ENCODE measurements at regions not wholly inside any gene's neighbourhood (a gene's known extent, or its start where the extent isn't known, plus 50 kb on each side); places are given as distances from the start of the nearest gene placed in this dataset.
A peak's percentile ranks its signal among the peaks of the same experiment; 100 is the strongest.

DNA sequence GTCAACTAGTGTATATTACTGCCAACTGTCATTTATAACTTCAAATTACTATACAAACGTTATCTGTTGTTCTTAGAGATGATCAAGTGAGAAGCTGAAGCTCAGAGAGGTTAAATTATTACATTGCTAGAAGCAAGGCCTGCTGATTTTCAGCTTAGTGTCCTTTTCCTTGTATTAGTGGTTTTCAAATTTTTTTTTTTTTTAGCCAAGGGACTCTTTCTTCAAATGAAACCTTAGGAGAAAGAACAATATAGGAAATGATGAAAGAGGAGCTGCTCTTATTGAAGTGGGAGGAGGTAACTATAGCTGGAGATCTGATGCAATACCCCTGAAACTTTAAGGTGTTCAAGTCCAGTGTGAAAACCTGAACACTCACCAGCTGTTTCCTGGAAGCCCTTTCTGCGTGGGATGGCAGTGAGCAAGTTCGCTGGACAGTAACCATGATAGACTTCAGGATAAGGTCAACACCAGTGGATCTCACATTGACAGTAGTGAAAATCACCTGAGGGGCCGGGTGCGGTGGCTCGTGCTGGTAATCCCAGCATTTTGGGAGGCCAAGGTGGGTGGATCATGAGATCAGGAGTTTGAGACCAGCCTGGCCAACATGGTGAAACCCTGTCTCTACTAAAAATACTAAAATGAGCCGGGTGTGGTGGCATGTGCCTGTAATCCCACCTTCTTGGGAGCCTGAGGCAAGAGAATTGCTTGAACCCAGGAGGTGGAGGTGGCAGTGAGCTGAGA is 376.2 kb downstream of the EDEM1 start (continued):
- TF ChIP-seq CBFB (CRISPR knock-in tag; IDR thresholded peaks at IDR 0.05): no peak
- TF ChIP-seq GATA2 (CRISPR knock-in tag; IDR thresholded peaks at IDR 0.05): no peak
- peak; percentile 97 for TF ChIP-seq ZSCAN32 (CRISPR knock-in tag; IDR thresholded peaks at IDR 0.05)
- TF ChIP-seq FUS (optimal IDR thresholded peaks at IDR 0.05; ENCODE audit: low read depth, low read length): no peak
- TF ChIP-seq, protein P1, sequence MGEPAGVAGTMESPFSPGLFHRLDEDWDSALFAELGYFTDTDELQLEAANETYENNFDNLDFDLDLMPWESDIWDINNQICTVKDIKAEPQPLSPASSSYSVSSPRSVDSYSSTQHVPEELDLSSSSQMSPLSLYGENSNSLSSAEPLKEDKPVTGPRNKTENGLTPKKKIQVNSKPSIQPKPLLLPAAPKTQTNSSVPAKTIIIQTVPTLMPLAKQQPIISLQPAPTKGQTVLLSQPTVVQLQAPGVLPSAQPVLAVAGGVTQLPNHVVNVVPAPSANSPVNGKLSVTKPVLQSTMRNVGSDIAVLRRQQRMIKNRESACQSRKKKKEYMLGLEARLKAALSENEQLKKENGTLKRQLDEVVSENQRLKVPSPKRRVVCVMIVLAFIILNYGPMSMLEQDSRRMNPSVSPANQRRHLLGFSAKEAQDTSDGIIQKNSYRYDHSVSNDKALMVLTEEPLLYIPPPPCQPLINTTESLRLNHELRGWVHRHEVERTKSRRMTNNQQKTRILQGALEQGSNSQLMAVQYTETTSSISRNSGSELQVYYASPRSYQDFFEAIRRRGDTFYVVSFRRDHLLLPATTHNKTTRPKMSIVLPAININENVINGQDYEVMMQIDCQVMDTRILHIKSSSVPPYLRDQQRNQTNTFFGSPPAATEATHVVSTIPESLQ (CRISPR knock-in tag; IDR thresholded peaks at IDR 0.05): peak; percentile 63; the same call in 1 of the 2 replicates
- TF ChIP-seq ZNF140 (CRISPR knock-in tag; IDR thresholded peaks at IDR 0.05): no peak
- TF ChIP-seq, protein P2, sequence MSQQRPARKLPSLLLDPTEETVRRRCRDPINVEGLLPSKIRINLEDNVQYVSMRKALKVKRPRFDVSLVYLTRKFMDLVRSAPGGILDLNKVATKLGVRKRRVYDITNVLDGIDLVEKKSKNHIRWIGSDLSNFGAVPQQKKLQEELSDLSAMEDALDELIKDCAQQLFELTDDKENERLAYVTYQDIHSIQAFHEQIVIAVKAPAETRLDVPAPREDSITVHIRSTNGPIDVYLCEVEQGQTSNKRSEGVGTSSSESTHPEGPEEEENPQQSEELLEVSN (IDR thresholded peaks at IDR 0.05; ENCODE audit: borderline replicate concordance in 1 of 2, extremely low read depth in 1 of 2, insufficient read depth in 1 of 2, insufficient read length in 1 of 2, low read depth in 1 of 2, low read length in 1 of 2, poor library complexity in 1 of 2, severe bottlenecking in 1 of 2): no peak
- no peak for TF ChIP-seq PML (IDR thresholded peaks at IDR 0.05; ENCODE audit: low read length)
- no peak for TF ChIP-seq SRSF1 (IDR thresholded peaks at IDR 0.05; ENCODE audit: low read depth, low read length)
- peak in 1 of 2 experiments; percentile 41; a peak in 2 of 4 replicates for TF ChIP-seq RAD21 (CRISPR knock-in tag; conservative IDR thresholded peaks at IDR 0.05 in 1 of 2, IDR thresholded peaks at IDR 0.05 in 1 of 2)
- TF ChIP-seq, protein P3, sequence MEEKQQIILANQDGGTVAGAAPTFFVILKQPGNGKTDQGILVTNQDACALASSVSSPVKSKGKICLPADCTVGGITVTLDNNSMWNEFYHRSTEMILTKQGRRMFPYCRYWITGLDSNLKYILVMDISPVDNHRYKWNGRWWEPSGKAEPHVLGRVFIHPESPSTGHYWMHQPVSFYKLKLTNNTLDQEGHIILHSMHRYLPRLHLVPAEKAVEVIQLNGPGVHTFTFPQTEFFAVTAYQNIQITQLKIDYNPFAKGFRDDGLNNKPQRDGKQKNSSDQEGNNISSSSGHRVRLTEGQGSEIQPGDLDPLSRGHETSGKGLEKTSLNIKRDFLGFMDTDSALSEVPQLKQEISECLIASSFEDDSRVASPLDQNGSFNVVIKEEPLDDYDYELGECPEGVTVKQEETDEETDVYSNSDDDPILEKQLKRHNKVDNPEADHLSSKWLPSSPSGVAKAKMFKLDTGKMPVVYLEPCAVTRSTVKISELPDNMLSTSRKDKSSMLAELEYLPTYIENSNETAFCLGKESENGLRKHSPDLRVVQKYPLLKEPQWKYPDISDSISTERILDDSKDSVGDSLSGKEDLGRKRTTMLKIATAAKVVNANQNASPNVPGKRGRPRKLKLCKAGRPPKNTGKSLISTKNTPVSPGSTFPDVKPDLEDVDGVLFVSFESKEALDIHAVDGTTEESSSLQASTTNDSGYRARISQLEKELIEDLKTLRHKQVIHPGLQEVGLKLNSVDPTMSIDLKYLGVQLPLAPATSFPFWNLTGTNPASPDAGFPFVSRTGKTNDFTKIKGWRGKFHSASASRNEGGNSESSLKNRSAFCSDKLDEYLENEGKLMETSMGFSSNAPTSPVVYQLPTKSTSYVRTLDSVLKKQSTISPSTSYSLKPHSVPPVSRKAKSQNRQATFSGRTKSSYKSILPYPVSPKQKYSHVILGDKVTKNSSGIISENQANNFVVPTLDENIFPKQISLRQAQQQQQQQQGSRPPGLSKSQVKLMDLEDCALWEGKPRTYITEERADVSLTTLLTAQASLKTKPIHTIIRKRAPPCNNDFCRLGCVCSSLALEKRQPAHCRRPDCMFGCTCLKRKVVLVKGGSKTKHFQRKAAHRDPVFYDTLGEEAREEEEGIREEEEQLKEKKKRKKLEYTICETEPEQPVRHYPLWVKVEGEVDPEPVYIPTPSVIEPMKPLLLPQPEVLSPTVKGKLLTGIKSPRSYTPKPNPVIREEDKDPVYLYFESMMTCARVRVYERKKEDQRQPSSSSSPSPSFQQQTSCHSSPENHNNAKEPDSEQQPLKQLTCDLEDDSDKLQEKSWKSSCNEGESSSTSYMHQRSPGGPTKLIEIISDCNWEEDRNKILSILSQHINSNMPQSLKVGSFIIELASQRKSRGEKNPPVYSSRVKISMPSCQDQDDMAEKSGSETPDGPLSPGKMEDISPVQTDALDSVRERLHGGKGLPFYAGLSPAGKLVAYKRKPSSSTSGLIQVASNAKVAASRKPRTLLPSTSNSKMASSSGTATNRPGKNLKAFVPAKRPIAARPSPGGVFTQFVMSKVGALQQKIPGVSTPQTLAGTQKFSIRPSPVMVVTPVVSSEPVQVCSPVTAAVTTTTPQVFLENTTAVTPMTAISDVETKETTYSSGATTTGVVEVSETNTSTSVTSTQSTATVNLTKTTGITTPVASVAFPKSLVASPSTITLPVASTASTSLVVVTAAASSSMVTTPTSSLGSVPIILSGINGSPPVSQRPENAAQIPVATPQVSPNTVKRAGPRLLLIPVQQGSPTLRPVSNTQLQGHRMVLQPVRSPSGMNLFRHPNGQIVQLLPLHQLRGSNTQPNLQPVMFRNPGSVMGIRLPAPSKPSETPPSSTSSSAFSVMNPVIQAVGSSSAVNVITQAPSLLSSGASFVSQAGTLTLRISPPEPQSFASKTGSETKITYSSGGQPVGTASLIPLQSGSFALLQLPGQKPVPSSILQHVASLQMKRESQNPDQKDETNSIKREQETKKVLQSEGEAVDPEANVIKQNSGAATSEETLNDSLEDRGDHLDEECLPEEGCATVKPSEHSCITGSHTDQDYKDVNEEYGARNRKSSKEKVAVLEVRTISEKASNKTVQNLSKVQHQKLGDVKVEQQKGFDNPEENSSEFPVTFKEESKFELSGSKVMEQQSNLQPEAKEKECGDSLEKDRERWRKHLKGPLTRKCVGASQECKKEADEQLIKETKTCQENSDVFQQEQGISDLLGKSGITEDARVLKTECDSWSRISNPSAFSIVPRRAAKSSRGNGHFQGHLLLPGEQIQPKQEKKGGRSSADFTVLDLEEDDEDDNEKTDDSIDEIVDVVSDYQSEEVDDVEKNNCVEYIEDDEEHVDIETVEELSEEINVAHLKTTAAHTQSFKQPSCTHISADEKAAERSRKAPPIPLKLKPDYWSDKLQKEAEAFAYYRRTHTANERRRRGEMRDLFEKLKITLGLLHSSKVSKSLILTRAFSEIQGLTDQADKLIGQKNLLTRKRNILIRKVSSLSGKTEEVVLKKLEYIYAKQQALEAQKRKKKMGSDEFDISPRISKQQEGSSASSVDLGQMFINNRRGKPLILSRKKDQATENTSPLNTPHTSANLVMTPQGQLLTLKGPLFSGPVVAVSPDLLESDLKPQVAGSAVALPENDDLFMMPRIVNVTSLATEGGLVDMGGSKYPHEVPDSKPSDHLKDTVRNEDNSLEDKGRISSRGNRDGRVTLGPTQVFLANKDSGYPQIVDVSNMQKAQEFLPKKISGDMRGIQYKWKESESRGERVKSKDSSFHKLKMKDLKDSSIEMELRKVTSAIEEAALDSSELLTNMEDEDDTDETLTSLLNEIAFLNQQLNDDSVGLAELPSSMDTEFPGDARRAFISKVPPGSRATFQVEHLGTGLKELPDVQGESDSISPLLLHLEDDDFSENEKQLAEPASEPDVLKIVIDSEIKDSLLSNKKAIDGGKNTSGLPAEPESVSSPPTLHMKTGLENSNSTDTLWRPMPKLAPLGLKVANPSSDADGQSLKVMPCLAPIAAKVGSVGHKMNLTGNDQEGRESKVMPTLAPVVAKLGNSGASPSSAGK (IDR thresholded peaks at IDR 0.05): peak; percentile 89
- TF ChIP-seq TAF1 (IDR thresholded peaks at IDR 0.05; ENCODE audit: control insufficient read depth, extremely low read depth, insufficient read depth, low read length, severe bottlenecking): no peak
